Erythroblast (primary cell): ENCODE measurements at regions not wholly inside any gene's neighbourhood (a gene's known extent, or its start where the extent isn't known, plus 50 kb on each side); places are given as distances from the start of the nearest gene placed in this dataset.

Experiments
- GATA1 ChIP-seq: IDR thresholded peaks from 2 replicates; pipeline ENCODE4 v1.6.1; 2011; ENCODE audit warnings: low read depth, mild to moderate bottlenecking, control low read depth, low read length, moderate library complexity
- POLR2A ChIP-seq: IDR thresholded peaks from 2 replicates; pipeline ENCODE4 v1.6.1; 2011; ENCODE audit warnings: mild to moderate bottlenecking, low read length

DNA sequence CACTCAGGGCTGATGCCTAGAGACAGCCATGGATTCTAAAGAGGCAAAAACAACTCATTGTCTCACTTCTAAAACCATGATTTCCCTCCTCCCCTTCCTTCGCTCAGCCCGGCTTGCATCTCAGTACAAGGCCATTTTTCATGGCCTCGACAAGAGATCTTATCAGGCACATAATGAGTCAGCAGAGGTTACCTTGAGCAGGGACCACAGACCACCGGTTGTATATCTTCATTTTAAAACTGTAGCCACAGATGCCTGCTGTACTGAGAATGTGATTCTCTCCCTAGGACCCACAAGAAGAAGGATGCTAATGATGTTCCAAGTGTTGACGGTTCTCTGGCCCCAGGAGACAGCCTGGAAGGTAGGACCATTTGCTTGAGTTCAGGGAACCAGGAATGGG, 331.9 kb downstream of the AJAP1 start:
- TF ChIP-seq POLR2A (no peak), GATA1 (no peak)
